ENCODE measurements at regions not wholly inside any gene's neighbourhood (a gene's known extent, or its start where the extent isn't known, plus 50 kb on each side); places are given as distances from the start of the nearest gene placed in this dataset.

- Histone ChIP-seq H3K4me3 (ENCODE audit: low read length) (no peak overlapping the region), H4K20me1 (ENCODE audit: insufficient read depth) (no peaks in the 10 kb centered on the region), H3F3A (ENCODE audit: insufficient read depth, low read length, poor library complexity, severe bottlenecking) (no peaks in the 10 kb centered on the region), H2AFZ (ENCODE audit: low read depth, low read length) (no peak overlapping the region), H3K9ac (ENCODE audit: low read length) (no peak overlapping the region), H3K4me2 (ENCODE audit: low read length) (no peak overlapping the region), H3K36me3 (ENCODE audit: insufficient read depth, low read length) (no peaks in the 10 kb centered on the region), H3K9me3 (ENCODE audit: low read length) (no peaks in the 10 kb centered on the region), H3K27ac (ENCODE audit: low read length) (no peak overlapping the region), H3K27me3 (ENCODE audit: insufficient read depth, low read depth, low read length) (no peaks in the 10 kb centered on the region), H3K79me2 (replicated peaks; ENCODE audit: insufficient read depth, low read length) (no peaks in the 10 kb centered on the region), H3K9me2 (ENCODE audit: insufficient read depth, low read length) (no peaks in the 10 kb centered on the region)
- TF ChIP-seq TAF1 (IDR thresholded peaks at IDR 0.05; ENCODE audit: low read depth) (no peak), REST (IDR thresholded peaks at IDR 0.05; ENCODE audit: borderline replicate concordance) (no peak), RAD21 (conservative IDR thresholded peaks at IDR 0.05) (no peak), SMC3 (conservative IDR thresholded peaks at IDR 0.05; ENCODE audit: poor library complexity) (no peak), POLR2AphosphoS5 (IDR thresholded peaks at IDR 0.05) (no peak), EP300 (conservative IDR thresholded peaks at IDR 0.05; ENCODE audit: poor library complexity, severe bottlenecking) (no peak), CTCF (IDR thresholded peaks at IDR 0.05; ENCODE audit: poor library complexity, severe bottlenecking) (no peak), MXI1 (conservative IDR thresholded peaks at IDR 0.05; ENCODE audit: poor library complexity, severe bottlenecking) (no peak), EZH2 (IDR thresholded peaks at IDR 0.05; ENCODE audit: borderline replicate concordance, insufficient read depth, low read length, poor library complexity, severe bottlenecking) (no peak)
These were observed 61.6 kb downstream of the SERPINA3 start for GRCh38 chr14:94673781-94674231.

Measured in neural cell (in vitro differentiated cells).